CD1c-positive myeloid dendritic cell (primary cell): ENCODE measurements at regions not wholly inside any gene's neighbourhood (a gene's known extent, or its start where the extent isn't known, plus 50 kb on each side); places are given as distances from the start of the nearest gene placed in this dataset.
"Not testable (repeated sequence)": the region's sequence is repeated elsewhere in the genome, so short reads cannot be mapped to it uniquely, and the experiment has no call there.

Source experiments
- DNase-seq: peaks from one replicate; pipeline ENCODE4 v3.0.0-alpha.2; 2016; ENCODE audit errors: extremely low spot score

GRCh38 chr20:47989957-47990356, 204.7 kb upstream of the SULF2 start:
- no peak for DNase-seq

GRCh38 chr20:47988676-47989075, 203.4 kb upstream of the SULF2 start:
- DNase-seq, result no peak

DNA sequence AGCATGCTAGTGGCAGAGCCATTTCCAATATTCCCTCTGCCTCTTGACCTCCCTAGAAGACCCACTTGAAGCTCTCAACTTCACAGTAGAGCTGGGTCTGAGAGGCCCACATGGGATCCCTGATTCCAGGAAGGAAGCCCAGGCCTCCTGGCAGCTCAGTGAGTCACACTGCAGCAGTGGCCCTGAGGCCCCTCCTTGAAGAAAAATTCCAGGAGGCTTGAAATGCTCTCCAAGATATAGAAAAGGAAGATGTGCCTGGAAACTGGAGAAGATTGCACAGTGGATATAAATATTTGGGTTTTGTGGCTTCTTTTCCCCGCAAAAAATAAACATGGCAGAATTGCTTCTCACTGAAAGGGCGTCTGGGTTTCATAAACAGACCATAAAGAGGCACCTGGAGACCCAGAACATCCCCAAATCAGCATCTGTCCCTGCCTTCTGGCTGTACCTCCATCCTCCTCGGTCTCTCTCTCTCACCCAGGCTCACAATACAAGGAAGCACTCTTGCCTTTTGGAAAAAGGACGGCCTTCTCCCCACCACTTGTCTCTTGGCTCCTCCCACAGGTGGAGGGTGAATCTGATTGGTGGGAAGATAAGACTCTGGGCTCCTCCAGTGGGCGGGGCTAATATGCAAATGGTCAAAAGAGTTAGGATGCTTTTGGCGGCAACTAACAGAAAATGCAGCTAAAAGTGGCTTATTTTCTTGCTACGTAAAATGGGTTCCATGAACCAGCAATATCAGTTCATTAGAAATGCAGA, 200.0 kb upstream of the SULF2 start:
- no peak for DNase-seq

DNA sequence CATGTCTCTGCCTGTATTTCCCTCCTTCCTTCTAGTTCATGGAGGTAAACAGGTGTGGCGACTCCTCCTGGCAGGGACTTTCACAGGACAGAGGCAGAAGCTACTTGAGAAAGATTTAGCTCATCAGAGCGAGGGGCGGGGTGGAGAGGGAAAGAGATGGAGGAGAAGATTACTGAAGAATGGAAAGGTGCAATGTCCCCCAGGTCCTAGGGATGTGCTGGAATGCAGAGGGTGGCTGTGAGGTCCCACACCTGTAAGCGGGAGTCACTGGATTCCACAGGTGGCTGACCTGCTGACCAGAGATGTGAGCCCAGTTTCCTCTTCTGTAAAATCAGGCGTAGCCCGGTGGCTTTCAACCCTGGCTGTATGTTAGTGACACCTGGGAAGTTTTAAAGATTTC, 199.2 kb upstream of the SULF2 start:
- no peak for DNase-seq

GRCh38 chr20:47983642-47984041, 198.4 kb upstream of the SULF2 start:
- DNase-seq, result not testable (repeated sequence)

DNA sequence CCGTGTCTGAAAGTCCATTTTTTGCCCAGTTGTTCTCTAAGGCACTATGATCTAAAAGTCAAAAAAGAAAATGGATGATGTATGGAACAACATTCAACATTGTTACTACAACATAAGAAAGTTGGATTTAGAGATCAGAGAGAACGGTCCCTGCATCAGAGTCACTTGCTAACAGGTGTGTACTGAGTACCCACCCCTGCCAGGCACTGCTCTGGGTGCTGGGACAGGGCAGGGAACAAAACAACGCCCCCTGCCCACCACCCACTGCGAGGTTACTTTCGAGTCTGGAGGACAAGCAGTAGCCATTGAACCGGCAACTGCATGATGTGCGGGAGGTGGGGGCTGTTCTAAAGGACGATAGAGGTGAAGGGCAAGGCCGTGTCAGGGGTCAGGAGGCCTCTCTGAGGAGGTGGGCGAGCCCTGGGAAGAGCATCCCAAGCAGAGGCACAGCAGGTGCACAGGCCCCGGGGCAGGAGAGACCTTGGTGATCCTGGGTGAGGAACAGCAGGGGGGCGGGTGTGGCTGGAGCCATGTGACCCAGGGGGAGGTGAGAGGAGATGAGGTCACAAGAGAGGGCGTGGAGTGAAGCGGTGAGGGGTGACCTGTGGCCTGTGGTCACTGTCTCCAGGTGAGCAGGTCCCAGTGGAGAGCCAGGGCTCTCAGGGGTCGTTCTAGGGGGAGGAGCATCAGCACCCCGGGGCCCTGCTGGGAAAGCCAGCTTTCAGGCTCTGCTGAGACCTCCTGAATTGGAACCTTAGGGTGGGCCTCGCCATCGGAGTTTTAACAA, 197.5 kb upstream of the SULF2 start:
- DNase-seq, result no peak

- no peak for DNase-seq
These were observed 195.9 kb upstream of the SULF2 start for GRCh38 chr20:47981222-47981621.

GRCh38 chr20:47980336-47981177, 195.3 kb upstream of the SULF2 start:
- DNase-seq, result no peak

- not testable (repeated sequence) for DNase-seq
These were observed 194.2 kb upstream of the SULF2 start for GRCh38 chr20:47979361-47980095.

DNA sequence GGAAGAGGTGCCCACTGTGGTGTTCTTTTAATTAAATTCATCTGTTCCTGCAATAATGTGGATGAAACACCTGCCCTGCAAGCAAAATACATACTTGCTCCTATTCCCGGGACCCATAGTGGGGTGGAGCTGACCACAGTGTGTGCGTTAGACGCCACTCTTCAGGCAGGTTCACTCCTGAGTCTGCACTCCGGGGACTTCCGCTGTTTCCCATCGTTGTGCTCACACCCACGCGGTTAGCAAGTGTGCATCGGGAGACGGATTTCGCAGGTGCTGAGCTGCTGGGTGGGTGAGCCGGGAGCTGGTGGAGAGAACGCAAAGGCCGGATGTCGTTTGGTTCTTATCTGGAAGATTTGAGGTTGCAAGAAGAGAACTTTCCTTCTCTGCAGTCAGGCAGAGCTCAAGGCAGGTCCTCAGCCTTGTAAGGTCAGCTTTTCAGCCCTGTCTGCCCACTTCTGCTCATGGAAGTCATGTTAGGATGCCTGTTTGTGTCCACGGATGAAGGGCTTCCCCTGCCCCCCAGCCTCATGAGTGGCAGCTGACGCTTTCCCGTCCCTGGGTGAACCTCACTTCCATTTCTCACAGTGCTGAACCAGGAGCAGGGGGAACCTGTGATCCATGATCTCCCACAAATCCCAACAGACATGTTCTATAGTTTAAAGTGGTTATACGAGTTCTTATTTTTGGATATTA, 193.3 kb upstream of the SULF2 start:
- DNase-seq, result not testable (repeated sequence)

GRCh38 chr20:47977789-47978252, 192.5 kb upstream of the SULF2 start:
- not testable (repeated sequence) for DNase-seq

DNA sequence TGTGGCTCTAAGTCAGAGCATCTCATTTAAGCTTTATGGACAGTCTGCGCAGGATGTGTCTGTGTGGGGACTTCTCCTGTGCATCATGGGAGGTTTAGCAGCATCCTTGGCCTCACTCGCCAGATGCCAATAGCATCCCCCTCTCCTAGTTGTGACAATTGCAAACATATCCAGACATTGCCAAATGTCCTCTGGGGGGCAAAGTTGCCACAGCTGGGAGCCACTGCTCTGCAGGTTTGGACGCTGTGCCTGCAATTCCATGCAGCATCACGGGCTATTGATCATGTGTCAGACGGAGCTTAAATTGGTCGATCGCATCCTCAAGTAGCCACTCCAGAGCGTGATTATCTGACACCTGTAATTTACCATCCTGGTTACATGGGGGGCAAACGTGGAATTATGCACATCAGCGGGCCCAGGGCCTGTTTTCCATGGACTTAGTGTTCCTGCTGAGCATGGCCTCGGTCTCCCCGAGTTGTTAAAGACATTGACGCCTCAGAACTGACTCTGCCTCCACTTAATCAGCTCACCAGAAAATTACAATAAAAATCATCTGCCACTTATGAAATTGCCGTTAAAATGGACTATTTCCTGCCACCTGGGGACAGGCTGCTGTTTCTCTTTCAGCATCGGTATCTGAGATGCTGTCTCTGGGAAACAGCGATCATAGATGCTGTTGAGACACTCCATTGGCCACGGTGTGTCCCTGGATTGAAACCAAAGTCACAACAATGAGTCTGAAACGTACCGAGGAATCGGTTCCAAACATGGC, 191.9 kb upstream of the SULF2 start:
- DNase-seq, result not testable (repeated sequence)

- DNase-seq, result no peak
These were observed 189.1 kb upstream of the SULF2 start for GRCh38 chr20:47974234-47974878.

DNA sequence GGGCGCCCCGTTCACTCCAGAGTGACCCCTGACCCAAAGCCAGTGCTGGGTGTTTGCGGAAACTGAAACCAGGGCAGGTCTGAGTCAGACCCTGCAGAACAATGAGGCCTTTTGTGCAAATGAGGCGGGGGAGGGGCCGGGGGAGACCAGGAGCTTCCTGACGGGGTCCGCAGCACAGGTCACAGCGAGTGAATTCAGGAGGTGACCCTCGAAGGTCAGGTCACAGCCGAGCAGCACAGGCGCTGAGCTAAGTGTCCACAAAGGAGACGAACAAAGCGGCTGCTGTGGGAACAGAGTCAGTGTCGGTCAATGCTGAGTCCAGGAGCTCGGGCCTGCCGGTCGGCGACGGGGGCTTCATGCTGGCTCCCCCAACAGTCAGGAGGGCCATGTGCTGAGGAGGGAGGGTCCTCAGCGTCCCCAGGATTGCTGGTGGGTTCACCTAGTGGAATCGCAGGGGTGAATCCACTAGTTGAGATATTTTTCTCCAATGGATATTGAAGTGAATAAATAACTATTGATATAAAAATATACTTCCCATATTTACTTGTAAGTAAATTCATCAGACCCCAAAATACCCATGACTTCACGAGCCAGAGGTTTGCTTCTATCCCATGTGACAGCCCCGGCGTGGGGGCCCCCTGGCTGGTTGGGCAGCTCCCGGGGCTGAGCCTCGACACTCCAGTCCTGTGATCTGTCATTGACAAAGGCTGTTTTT, 188.4 kb upstream of the SULF2 start:
- DNase-seq, result no peak

DNA sequence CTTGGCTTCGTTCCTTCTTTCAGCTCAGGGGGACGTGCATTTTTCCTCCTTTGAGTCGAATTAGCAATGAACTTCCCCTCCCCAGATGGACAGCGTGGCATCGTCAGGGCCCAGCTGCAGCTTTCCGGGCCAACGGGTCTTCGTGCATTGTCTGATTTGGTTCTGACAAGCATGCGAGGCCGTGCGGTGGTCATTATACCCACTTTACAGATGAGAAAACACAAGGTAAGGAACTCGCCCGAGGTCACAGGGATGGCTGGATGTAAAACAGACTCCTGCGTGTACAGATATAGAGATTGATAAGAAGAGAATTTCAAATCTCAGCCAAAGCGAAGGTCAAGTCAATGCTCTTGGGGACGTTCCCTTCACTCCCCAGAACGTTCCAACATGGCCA, 187.6 kb upstream of the SULF2 start:
- DNase-seq, result no peak

DNA sequence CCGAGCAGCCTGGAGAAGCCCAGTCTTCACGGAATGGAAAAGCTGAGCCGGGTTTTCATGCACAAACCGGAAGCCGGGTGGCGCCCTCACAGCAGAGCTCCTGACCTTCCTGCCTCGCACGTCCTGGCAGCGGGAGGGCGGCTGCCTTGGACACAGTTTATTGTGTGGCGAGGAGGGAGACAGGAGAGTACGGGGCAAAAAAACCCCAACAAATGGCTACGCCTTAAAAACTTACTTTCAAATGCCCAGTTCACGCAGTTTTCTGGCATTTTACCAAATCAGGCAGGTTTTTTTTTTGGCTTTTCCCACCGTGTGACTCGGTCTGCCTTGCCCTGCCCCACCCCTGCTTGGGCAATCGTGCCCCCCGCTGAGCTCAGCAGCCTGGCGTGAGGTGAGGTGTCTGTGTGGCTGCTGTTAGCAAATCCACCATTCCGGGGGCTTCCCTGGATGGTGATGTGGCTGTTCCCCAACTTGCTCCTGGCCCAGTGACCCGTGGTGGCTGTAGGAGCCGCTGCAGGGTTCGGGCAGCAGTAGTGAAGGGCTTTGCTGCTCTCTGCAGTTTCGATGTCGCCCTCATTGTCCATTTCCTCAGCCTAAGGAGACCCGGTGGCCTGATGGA, 187.1 kb upstream of the SULF2 start:
- peak; percentile 17 for DNase-seq

GRCh38 chr20:47971058-47971791, 185.9 kb upstream of the SULF2 start:
- no peak for DNase-seq
